GM19043 (cell line): ENCODE measurements at regions not wholly inside any gene's neighbourhood (a gene's known extent, or its start where the extent isn't known, plus 50 kb on each side); places are given as distances from the start of the nearest gene placed in this dataset.

ENCODE experiments used
- ATAC-seq: cut with Tn5 transposase; IDR thresholded peaks from one replicate; pipeline ENCODE4 v1.9.1; 2021; ENCODE audit warnings: low read depth; ENCODE audit not compliant: unreplicated experiment

GRCh38 chr13:104895521-104895920 is 1639.9 kb downstream of the EFNB2 start:
- no peak for ATAC-seq

GRCh38 chr13:104875038-104875754 is 1660.3 kb downstream of the EFNB2 start:
- ATAC-seq = no peak

- no peak for ATAC-seq
These were observed 1663.3 kb downstream of the EFNB2 start for GRCh38 chr13:104872153-104872552.

- no peak for ATAC-seq
These were observed 1664.0 kb downstream of the EFNB2 start for GRCh38 chr13:104871456-104871855.

GRCh38 chr13:104869501-104869900 is 1666.0 kb downstream of the EFNB2 start:
- no peak for ATAC-seq

GRCh38 chr13:104868806-104869205 is 1666.7 kb downstream of the EFNB2 start:
- no peak for ATAC-seq

- no peak for ATAC-seq
These were observed 1679.9 kb downstream of the EFNB2 start for GRCh38 chr13:104855581-104855980.

- no peak for ATAC-seq
These were observed 1680.8 kb downstream of the EFNB2 start for GRCh38 chr13:104854698-104855097.

- no peak for ATAC-seq
These were observed 1681.5 kb downstream of the EFNB2 start for GRCh38 chr13:104854007-104854406.

GRCh38 chr13:104847922-104848321 is 1687.5 kb downstream of the EFNB2 start:
- no peak for ATAC-seq

- ATAC-seq = no peak
These were observed 1692.1 kb downstream of the EFNB2 start for GRCh38 chr13:104843401-104843800.

- no peak for ATAC-seq
These were observed 1694.4 kb downstream of the EFNB2 start for GRCh38 chr13:104841110-104841509.

- no peak for ATAC-seq
These were observed 1697.7 kb downstream of the EFNB2 start for GRCh38 chr13:104837756-104838155.

- ATAC-seq = no peak
These were observed 1702.2 kb downstream of the EFNB2 start for GRCh38 chr13:104833221-104833620.

- ATAC-seq = no peak
These were observed 1703.2 kb downstream of the EFNB2 start for GRCh38 chr13:104832231-104832630.

GRCh38 chr13:104831831-104832230 is 1703.6 kb downstream of the EFNB2 start:
- no peak for ATAC-seq

GRCh38 chr13:104823709-104824108 is 1711.8 kb downstream of the EFNB2 start:
- no peak for ATAC-seq

- ATAC-seq = no peak
These were observed 1712.4 kb downstream of the EFNB2 start for GRCh38 chr13:104823071-104823470.

GRCh38 chr13:104817271-104817670 is 1718.2 kb downstream of the EFNB2 start:
- ATAC-seq = no peak

- no peak for ATAC-seq
These were observed 1718.7 kb downstream of the EFNB2 start for GRCh38 chr13:104816726-104817125.

- no peak for ATAC-seq
These were observed 1725.2 kb downstream of the EFNB2 start for GRCh38 chr13:104810242-104810641.

GRCh38 chr13:104809483-104809882 is 1726.0 kb downstream of the EFNB2 start:
- ATAC-seq = no peak

GRCh38 chr13:104805346-104805745 is 1730.1 kb downstream of the EFNB2 start:
- no peak for ATAC-seq
